A549 (cell line): ENCODE measurements at regions not wholly inside any gene's neighbourhood (a gene's known extent, or its start where the extent isn't known, plus 50 kb on each side); places are given as distances from the start of the nearest gene placed in this dataset.

Source experiments
- CHD2 ChIP-seq: fragments of 150-350 bp; IDR thresholded peaks from 2 replicates; pipeline ENCODE4 v1.6.1; 2014; ENCODE audit warnings: low read length; ENCODE audit not compliant: partially characterized antibody
- GATA3 ChIP-seq: IDR thresholded peaks from 2 replicates; pipeline ENCODE4 v1.6.1; 2012; ENCODE audit warnings: borderline replicate concordance
- POLR2A ChIP-seq: IDR thresholded peaks from 2 replicates; pipeline ENCODE4 v1.6.1; 2012; ENCODE audit warnings: mild to moderate bottlenecking, low read length
- RAD21 ChIP-seq, 2 experiments: fragments of >200 bp in 1 of 2; sonication (Bioruptor Twin) in 1 of 2; formaldehyde crosslinking in 1 of 2; IDR thresholded peaks in 1 of 2; conservative IDR thresholded peaks in 1 of 2; 2 replicates in 1 of 2; 3 replicates in 1 of 2; pipeline ENCODE4 v1.6.1; 2012 to 2018; ENCODE audit warnings: inconsistent platforms in 1 of 2
- REST ChIP-seq: fragments of 200-600 bp; sonication (generic); IDR thresholded peaks from 2 replicates; pipeline ENCODE4 v1.6.1; 2016; ENCODE audit warnings: antibody characterized with exemption, mild to moderate bottlenecking, moderate library complexity
- SMC3 ChIP-seq: fragments of >200 bp; sonication (Bioruptor Twin); formaldehyde crosslinking; IDR thresholded peaks from 3 replicates; pipeline ENCODE4 v1.6.1; 2018; ENCODE audit warnings: inconsistent platforms
- ZC3H11A ChIP-seq: fragments of 450-650 bp; IDR thresholded peaks from 2 replicates; pipeline ENCODE4 v1.6.1; 2014; ENCODE audit warnings: antibody characterized with exemption, mild to moderate bottlenecking

DNA sequence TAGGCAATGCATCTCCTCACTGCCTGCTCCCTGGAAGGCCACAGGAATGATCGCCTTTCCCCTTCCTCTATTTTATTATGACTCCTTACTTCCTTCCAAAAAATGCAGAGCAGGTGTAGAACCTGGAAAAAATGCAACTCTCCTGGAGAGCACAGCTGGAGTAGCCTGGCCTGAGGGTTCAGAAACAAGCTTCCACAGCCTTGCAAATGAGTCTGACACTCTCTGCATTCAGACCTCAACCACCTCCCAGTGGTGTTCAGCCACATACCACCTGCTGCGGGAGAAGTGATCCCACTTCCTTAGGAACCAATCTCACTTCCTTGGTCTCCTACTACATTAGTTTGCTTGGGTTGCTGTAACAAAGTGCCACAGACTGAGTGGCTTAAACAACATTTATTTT lies 368.1 kb upstream of the NOCT start:
- no peak for TF ChIP-seq RAD21 (conservative IDR thresholded peaks at IDR 0.05 in 1 of 2, IDR thresholded peaks at IDR 0.05 in 1 of 2)
- TF ChIP-seq SMC3 = no peak
- TF ChIP-seq GATA3 = no peak
- TF ChIP-seq REST = no peak
- no peak for TF ChIP-seq ZC3H11A
- TF ChIP-seq POLR2A = no peak
- no peak for TF ChIP-seq CHD2
